ENCODE measurements at regions not wholly inside any gene's neighbourhood (a gene's known extent, or its start where the extent isn't known, plus 50 kb on each side); places are given as distances from the start of the nearest gene placed in this dataset.

- H3K9me3 ChIP-seq (replicated peaks; ENCODE audit: control insufficient read depth, insufficient read depth, low read length): peaks cover 4% of the 10 kb centered on the region
- no peak overlapping the region for H3K4me2 ChIP-seq (ENCODE audit: insufficient read depth, low read length)
- no peaks in the 10 kb centered on the region for H3K9me1 ChIP-seq (replicated peaks; ENCODE audit: control insufficient read depth, extremely low read depth, insufficient read depth, low read length)
- no peaks in the 10 kb centered on the region for H3K36me3 ChIP-seq (ENCODE audit: control insufficient read depth in 2 of 2, extremely low read depth in 1 of 2, insufficient read depth in 2 of 2, low read length in 2 of 2)
- no TSS peak for BruUV-seq (replicated peaks)
- intact Hi-C loops (cut with micrococcal nuclease) (no loop called here), dilution Hi-C loops (cut with MboI; ENCODE audit: extremely low pct_ligation_motif_present, low sequenced_read_pairs) (no loop called here)
- ChIA-PET CTCF (no interaction called here), POLR2A (no interaction called here)
- FAIRE-seq: no peak
- no peaks in the 10 kb centered on the region for H3K27me3 ChIP-seq (ENCODE audit: control insufficient read depth in 2 of 2, insufficient read depth in 2 of 2, low read length in 2 of 2)
- no peak overlapping the region for H3K9ac ChIP-seq (replicated peaks; ENCODE audit: extremely low read depth, insufficient read depth, low read length)
- no peaks in the 10 kb centered on the region for H3K79me2 ChIP-seq (ENCODE audit: control insufficient read depth, insufficient read depth, low read length)
- H4K20me1 ChIP-seq (replicated peaks; ENCODE audit: control insufficient read depth, extremely low read depth, insufficient read depth, low read length): no peaks in the 10 kb centered on the region
- DNase-seq (ENCODE audit: low read depth, low spot score): no peak
- no peak overlapping the region for H2AFZ ChIP-seq (ENCODE audit: low read depth, low read length)
- no peak overlapping the region for H3K27ac ChIP-seq (ENCODE audit: insufficient read depth, low read depth, low read length)
- H3K4me1 ChIP-seq (ENCODE audit: control insufficient read depth, extremely low read depth, insufficient read depth, low read length): no peaks in the 10 kb centered on the region
- H3K4me3 ChIP-seq (replicated peaks in 1 of 3; ENCODE audit: insufficient read depth in 1 of 3, low read depth in 1 of 3, low read length in 3 of 3): no peak overlapping the region
- no peak for TF ChIP-seq GATA2 (IDR thresholded peaks at IDR 0.05; ENCODE audit: insufficient read depth, insufficient read length, low read depth, low read length)
- no peak for TF ChIP-seq MYC (IDR thresholded peaks at IDR 0.05; ENCODE audit: low read depth, low read length)
- TF ChIP-seq EZH2 (IDR thresholded peaks at IDR 0.05; ENCODE audit: borderline replicate concordance, low read depth, low read length, severe bottlenecking): no peak
- TF ChIP-seq POLR2A (IDR thresholded peaks at IDR 0.05; ENCODE audit: low read depth, low read length): no peak
- TF ChIP-seq, protein P1, sequence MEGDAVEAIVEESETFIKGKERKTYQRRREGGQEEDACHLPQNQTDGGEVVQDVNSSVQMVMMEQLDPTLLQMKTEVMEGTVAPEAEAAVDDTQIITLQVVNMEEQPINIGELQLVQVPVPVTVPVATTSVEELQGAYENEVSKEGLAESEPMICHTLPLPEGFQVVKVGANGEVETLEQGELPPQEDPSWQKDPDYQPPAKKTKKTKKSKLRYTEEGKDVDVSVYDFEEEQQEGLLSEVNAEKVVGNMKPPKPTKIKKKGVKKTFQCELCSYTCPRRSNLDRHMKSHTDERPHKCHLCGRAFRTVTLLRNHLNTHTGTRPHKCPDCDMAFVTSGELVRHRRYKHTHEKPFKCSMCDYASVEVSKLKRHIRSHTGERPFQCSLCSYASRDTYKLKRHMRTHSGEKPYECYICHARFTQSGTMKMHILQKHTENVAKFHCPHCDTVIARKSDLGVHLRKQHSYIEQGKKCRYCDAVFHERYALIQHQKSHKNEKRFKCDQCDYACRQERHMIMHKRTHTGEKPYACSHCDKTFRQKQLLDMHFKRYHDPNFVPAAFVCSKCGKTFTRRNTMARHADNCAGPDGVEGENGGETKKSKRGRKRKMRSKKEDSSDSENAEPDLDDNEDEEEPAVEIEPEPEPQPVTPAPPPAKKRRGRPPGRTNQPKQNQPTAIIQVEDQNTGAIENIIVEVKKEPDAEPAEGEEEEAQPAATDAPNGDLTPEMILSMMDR (IDR thresholded peaks at IDR 0.05; ENCODE audit: extremely low read depth in 1 of 2, insufficient read depth in 1 of 2, low read depth in 1 of 2, low read length in 2 of 2): no peak
- TF ChIP-seq MAX (IDR thresholded peaks at IDR 0.05; ENCODE audit: insufficient read depth, insufficient read length): no peak
- TF ChIP-seq JUN (IDR thresholded peaks at IDR 0.05; ENCODE audit: borderline replicate concordance, insufficient read depth, insufficient read length, low read depth): no peak
- no peak for TF ChIP-seq FOS (IDR thresholded peaks at IDR 0.05; ENCODE audit: borderline replicate concordance, insufficient read depth, low read length)
- no peak for TF ChIP-seq POLR2AphosphoS5 (IDR thresholded peaks at IDR 0.05; ENCODE audit: insufficient read depth, low read depth, low read length)
Observed at GRCh38 chr16:5639531-5639930, 541.9 kb upstream of the EEF2KMT start.
